Endothelial cell of umbilical vein (primary cell): ENCODE measurements at regions not wholly inside any gene's neighbourhood (a gene's known extent, or its start where the extent isn't known, plus 50 kb on each side); places are given as distances from the start of the nearest gene placed in this dataset.

Experiments
- BruUV-seq: library from RNA; stranded (reverse); fragments of 400-500 nt; replicated peaks from 2 replicates; lab custom pipeline; 2021; lab: Mats Ljungman, UMichigan
- CTCF ChIA-PET: fragments of 300-600, 350-600 bp; sonication (Branson Sonifier 250); formaldehyde crosslinking; loops from one replicate; lab custom pipeline; 2021; ENCODE audit warnings: antibody characterized with exemption, inconsistent platforms; lab: Charles Lee
- POLR2A ChIA-PET: fragments of 300-600, 350-600 bp; sonication (Branson Sonifier 250); formaldehyde crosslinking; loops from one replicate; lab custom pipeline; 2021; ENCODE audit warnings: antibody characterized with exemption, inconsistent platforms; lab: Charles Lee
- DNase-seq: peaks from one replicate; pipeline ENCODE4 v3.0.0-alpha.2; 2011; ENCODE audit warnings: low read depth, low spot score
- FAIRE-seq: peaks from 2 replicates; lab custom pipeline; 2011; peaks lifted over from hg19 to GRCh38; lab: Jason Lieb, UNC
- H2AFZ ChIP-seq: 2 replicates; pipeline ENCODE4 v1.6.0; 2012; ENCODE audit warnings: low read depth, low read length, control low read depth, inconsistent platforms
- H3K27ac ChIP-seq: 2 replicates; pipeline ENCODE4 v1.5.1; 2011; ENCODE audit warnings: low read depth, mild to moderate bottlenecking, control low read depth, low read length, moderate library complexity; ENCODE audit not compliant: insufficient read depth
- H3K27me3 ChIP-seq, 2 experiments: 2 replicates each; pipeline versions ENCODE4 v1.6.0 to v1.6.1; 2011; ENCODE audit warnings: low read length in 2 of 2, mixed read lengths in 1 of 2; ENCODE audit not compliant: control insufficient read depth in 2 of 2, insufficient read depth in 2 of 2
- H3K36me3 ChIP-seq, 2 experiments: 2 replicates in 1 of 2; 3 replicates in 1 of 2; pipeline ENCODE4 v1.5.1; 2011; ENCODE audit warnings: low read length in 2 of 2, mild to moderate bottlenecking in 1 of 2, moderate library complexity in 1 of 2; ENCODE audit not compliant: control insufficient read depth in 2 of 2, insufficient read depth in 2 of 2; ENCODE audit errors: extremely low read depth in 1 of 2
- H3K4me1 ChIP-seq: 3 replicates; pipeline ENCODE4 v1.5.1; 2011; ENCODE audit warnings: mild to moderate bottlenecking, low read length; ENCODE audit not compliant: control insufficient read depth, insufficient read depth; ENCODE audit errors: extremely low read depth
- H3K4me2 ChIP-seq: 2 replicates; pipeline ENCODE4 v1.6.1; 2011; ENCODE audit warnings: low read length, control low read depth, mixed read lengths; ENCODE audit not compliant: insufficient read depth
- H3K4me3 ChIP-seq, 3 experiments: fragments of 200-600 bp in 1 of 3; sonication (generic), shearing (Covaris generic) in 1 of 3; replicated peaks in 1 of 3; 2 replicates each; pipeline ENCODE4 v1.5.1; 2011 to 2016; ENCODE audit warnings: control low read depth in 3 of 3, low read length in 3 of 3, mild to moderate bottlenecking in 2 of 3, inconsistent platforms in 1 of 3, low read depth in 1 of 3, moderate library complexity in 1 of 3; ENCODE audit not compliant: insufficient read depth in 1 of 3
- H3K79me2 ChIP-seq: 2 replicates; pipeline ENCODE4 v1.6.0; 2012; ENCODE audit warnings: low read length, inconsistent platforms; ENCODE audit not compliant: control insufficient read depth, insufficient read depth
- H3K9ac ChIP-seq: replicated peaks from 2 replicates; pipeline ENCODE3; 2011; ENCODE audit warnings: low read length, control low read depth; ENCODE audit not compliant: insufficient read depth; ENCODE audit errors: extremely low read depth
- H3K9me1 ChIP-seq: replicated peaks from 3 replicates; pipeline ENCODE4 v1.6.0; 2011; ENCODE audit warnings: mild to moderate bottlenecking, low read length; ENCODE audit not compliant: control insufficient read depth, insufficient read depth; ENCODE audit errors: extremely low read depth
- H3K9me3 ChIP-seq: replicated peaks from 2 replicates; pipeline ENCODE4 v1.5.1; 2012; ENCODE audit warnings: low read length, inconsistent platforms; ENCODE audit not compliant: control insufficient read depth, insufficient read depth
- H4K20me1 ChIP-seq: replicated peaks from 2 replicates; pipeline ENCODE3; 2011; ENCODE audit warnings: mild to moderate bottlenecking, low read length; ENCODE audit not compliant: control insufficient read depth, insufficient read depth; ENCODE audit errors: extremely low read depth
- CTCF ChIP-seq, 2 donors: IDR thresholded peaks; 1 replicate in 1 of 2; 2 replicates in 1 of 2; pipeline ENCODE4 v1.5.1; 2011; ENCODE audit warnings: low read length in 2 of 2, mild to moderate bottlenecking in 2 of 2, moderate library complexity in 2 of 2, control low read depth in 1 of 2, inconsistent platforms in 1 of 2, low read depth in 1 of 2; ENCODE audit not compliant: insufficient read depth in 1 of 2; ENCODE audit errors: extremely low read depth in 1 of 2
- EZH2 ChIP-seq: IDR thresholded peaks from 2 replicates; pipeline ENCODE4 v1.6.1; 2012; ENCODE audit warnings: borderline replicate concordance, low read depth, mild to moderate bottlenecking, moderate library complexity, low read length, inconsistent platforms; ENCODE audit not compliant: severe bottlenecking
- FOS ChIP-seq: IDR thresholded peaks from 2 replicates; pipeline ENCODE4 v1.6.1; 2011; ENCODE audit warnings: mild to moderate bottlenecking, low read length, moderate library complexity, borderline replicate concordance; ENCODE audit not compliant: insufficient read depth
- MAX ChIP-seq: IDR thresholded peaks from 2 replicates; pipeline ENCODE4 v1.6.1; 2011; ENCODE audit not compliant: insufficient read depth, insufficient read length
- MYC ChIP-seq: IDR thresholded peaks from one replicate; pipeline ENCODE4 v1.6.1; 2011; ENCODE audit warnings: mild to moderate bottlenecking, low read depth, low read length
- POLR2A ChIP-seq: IDR thresholded peaks from 2 replicates; pipeline ENCODE4 v1.6.1; 2012; ENCODE audit warnings: low read depth, mild to moderate bottlenecking, control low read depth, low read length
- dilution Hi-C: fragments of 300-500 bp; cut with MboI; formaldehyde crosslinking; loops from one replicate; pipeline ENCODE4 v1.15.0; 2019; ENCODE audit warnings: low sequenced_read_pairs; ENCODE audit not compliant: extremely low pct_ligation_motif_present
- intact Hi-C: fragments of 100-400 bp; cut with micrococcal nuclease; formaldehyde crosslinking; loops from one replicate; pipeline ENCODE4 v1.10.0; 2022

GRCh38 chr2:48165070-48165753, 149.3 kb upstream of the FOXN2 start:
- peaks cover 2 to 8% of the 10 kb centered on the region in 2 experiments for H3K27me3 ChIP-seq
- peak; percentile 5 for DNase-seq
- no peaks in the 10 kb centered on the region for H3K9me3 ChIP-seq
- H3K79me2 ChIP-seq = no peaks in the 10 kb centered on the region
- no peak for FAIRE-seq
- no TSS peak for BruUV-seq
- H3K4me3 ChIP-seq = no peak overlapping the region
- dilution Hi-C loops = no loop called here
- H3K4me1 ChIP-seq = no peaks in the 10 kb centered on the region
- no peak overlapping the region for H2AFZ ChIP-seq
- intact Hi-C loops = no loop called here
- no peak overlapping the region for H3K9ac ChIP-seq
- ChIA-PET POLR2A (no interaction called here), CTCF (no interaction called here)
- TF ChIP-seq CTCF (IDR thresholded peaks at IDR 0.05; ENCODE audit: extremely low read depth in 1 of 2, insufficient read depth in 1 of 2, low read depth in 1 of 2, low read length in 2 of 2) (no peak), MAX (no peak), EZH2 (no peak), FOS (no peak), MYC (no peak), POLR2A (no peak)
- no peak overlapping the region for H3K4me2 ChIP-seq
- H4K20me1 ChIP-seq = no peaks in the 10 kb centered on the region
- no peaks in the 10 kb centered on the region for H3K36me3 ChIP-seq
- no peaks in the 10 kb centered on the region for H3K9me1 ChIP-seq
- no peak overlapping the region for H3K27ac ChIP-seq
